ENCODE measurements at regions not wholly inside any gene's neighbourhood (a gene's known extent, or its start where the extent isn't known, plus 50 kb on each side); places are given as distances from the start of the nearest gene placed in this dataset.

DNA sequence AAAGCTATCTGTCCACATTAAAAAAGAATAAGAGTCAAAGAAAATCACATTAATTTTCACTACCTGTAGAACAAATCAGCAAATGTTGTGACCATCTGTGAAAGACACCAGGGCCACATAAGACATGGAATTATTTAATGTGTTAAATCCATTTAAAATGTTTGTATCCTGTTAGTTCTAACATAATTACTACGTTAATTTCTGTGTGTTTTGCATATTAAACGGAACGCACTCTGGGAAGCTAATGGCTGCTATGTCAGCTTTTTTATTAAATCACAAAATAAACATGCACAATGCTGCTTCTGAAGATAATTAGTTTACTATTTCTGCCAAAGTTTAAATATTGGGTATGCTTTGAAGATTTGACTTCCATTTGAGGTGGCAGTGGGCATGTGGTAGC lies 1061.2 kb downstream of the CDH11 start:
- Histone ChIP-seq H3K9me3 (ENCODE audit: control insufficient read depth, insufficient read depth, low read length) (no peaks in the 10 kb centered on the region), H3K4me3 (ENCODE audit: low read length) (no peak overlapping the region)
- no CpG with 5 or more reads among the region's 3 CpGs for WGBS (ENCODE audit: insufficient coverage, insufficient read length)

GRCh38 chr16:64058685-64059084 lies 1063.2 kb downstream of the CDH11 start:
- no peak overlapping the region for H3K27ac ChIP-seq (ENCODE audit: low read length)
- no peaks in the 10 kb centered on the region for H3K9me3 ChIP-seq (ENCODE audit: control insufficient read depth, insufficient read depth, low read length)
- DNase-seq (ENCODE audit: low read depth, low spot score) = no peak
- no peaks in the 10 kb centered on the region for H3K36me3 ChIP-seq (ENCODE audit: control insufficient read depth, insufficient read depth, low read length)
- no CpG with 5 or more reads among the region's 3 CpGs for WGBS (ENCODE audit: insufficient coverage, insufficient read length)
- H3K27me3 ChIP-seq (ENCODE audit: control insufficient read depth, insufficient read depth, low read length) = no peaks in the 10 kb centered on the region
- H3K4me3 ChIP-seq (ENCODE audit: low read length) = no peak overlapping the region
- H3K4me1 ChIP-seq (ENCODE audit: control insufficient read depth, insufficient read depth, low read length) = no peaks in the 10 kb centered on the region

More for the DNA sequence above, 1061.2 kb downstream of the CDH11 start:
- Histone ChIP-seq H3K36me3 (ENCODE audit: control insufficient read depth, insufficient read depth, low read length) (no peaks in the 10 kb centered on the region), H3K27ac (ENCODE audit: low read length) (no peak overlapping the region), H3K4me1 (ENCODE audit: control insufficient read depth, insufficient read depth, low read length) (no peaks in the 10 kb centered on the region), H3K27me3 (ENCODE audit: control insufficient read depth, insufficient read depth, low read length) (no peaks in the 10 kb centered on the region)
- DNase-seq (ENCODE audit: low read depth, low spot score) = no peak

GRCh38 chr16:64051824-64052223 lies 1070.0 kb downstream of the CDH11 start:
- Histone ChIP-seq H3K27ac (ENCODE audit: low read length) (no peak overlapping the region), H3K9me3 (ENCODE audit: control insufficient read depth, insufficient read depth, low read length) (no peaks in the 10 kb centered on the region), H3K27me3 (ENCODE audit: control insufficient read depth, insufficient read depth, low read length) (no peaks in the 10 kb centered on the region), H3K36me3 (ENCODE audit: control insufficient read depth, insufficient read depth, low read length) (no peaks in the 10 kb centered on the region), H3K4me1 (ENCODE audit: control insufficient read depth, insufficient read depth, low read length) (0 out of 2 replicates have a peak, but pooled peaks cover 2% of the 10 kb centered on the region), H3K4me3 (ENCODE audit: low read length) (no peak overlapping the region)
- DNase-seq (ENCODE audit: low read depth, low spot score) = no peak

GRCh38 chr16:64047878-64048277 lies 1074.0 kb downstream of the CDH11 start:
- Histone ChIP-seq H3K4me3 (ENCODE audit: low read length) (no peak overlapping the region), H3K4me1 (ENCODE audit: control insufficient read depth, insufficient read depth, low read length) (0 out of 2 replicates have a peak, but pooled peaks cover 2% of the 10 kb centered on the region), H3K27ac (ENCODE audit: low read length) (no peak overlapping the region), H3K9me3 (ENCODE audit: control insufficient read depth, insufficient read depth, low read length) (no peaks in the 10 kb centered on the region), H3K27me3 (ENCODE audit: control insufficient read depth, insufficient read depth, low read length) (no peaks in the 10 kb centered on the region), H3K36me3 (ENCODE audit: control insufficient read depth, insufficient read depth, low read length) (no peaks in the 10 kb centered on the region)
- no CpG with 5 or more reads among the region's 1 CpG for WGBS (ENCODE audit: insufficient coverage, insufficient read length)
- no peak for DNase-seq (ENCODE audit: low read depth, low spot score)

- no peak for DNase-seq (ENCODE audit: low read depth, low spot score)
Measured at GRCh38 chr16:64047207-64047606, 1074.7 kb downstream of the CDH11 start.

DNA sequence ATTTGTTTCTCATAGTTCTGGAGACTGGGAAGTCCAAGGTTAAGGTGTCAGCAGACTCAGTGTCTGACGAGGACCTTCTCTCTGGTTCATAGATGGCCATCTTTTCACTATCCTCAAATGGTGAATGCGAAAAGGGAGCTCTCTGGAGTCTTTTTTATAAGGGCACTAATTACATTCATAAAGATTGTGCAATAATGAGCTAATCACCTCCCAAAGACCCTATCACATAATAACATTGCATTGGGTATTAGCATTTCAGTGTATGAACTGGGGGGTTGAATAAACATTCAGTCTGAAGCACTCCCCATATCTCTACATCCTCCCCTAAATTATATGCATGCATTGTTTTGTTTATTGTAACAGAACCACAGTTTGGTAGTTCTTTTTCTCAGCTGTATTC lies 1086.5 kb downstream of the CDH11 start:
- Histone ChIP-seq H3K36me3 (ENCODE audit: control insufficient read depth, insufficient read depth, low read length) (no peaks in the 10 kb centered on the region), H3K4me3 (ENCODE audit: low read length) (no peak overlapping the region), H3K27ac (ENCODE audit: low read length) (no peak overlapping the region), H3K9me3 (ENCODE audit: control insufficient read depth, insufficient read depth, low read length) (no peaks in the 10 kb centered on the region), H3K27me3 (ENCODE audit: control insufficient read depth, insufficient read depth, low read length) (no peaks in the 10 kb centered on the region), H3K4me1 (ENCODE audit: control insufficient read depth, insufficient read depth, low read length) (no peaks in the 10 kb centered on the region)
- no peak for DNase-seq (ENCODE audit: low read depth, low spot score)
- no CpG with 5 or more reads among the region's 2 CpGs for WGBS (ENCODE audit: insufficient coverage, insufficient read length)

More at GRCh38 chr16:64047207-64047606, 1074.7 kb downstream of the CDH11 start:
- no peak overlapping the region for H3K27ac ChIP-seq (ENCODE audit: low read length)
- WGBS (ENCODE audit: insufficient coverage, insufficient read length) = no CpG with 5 or more reads among the region's 1 CpG
- H3K9me3 ChIP-seq (ENCODE audit: control insufficient read depth, insufficient read depth, low read length) = no peaks in the 10 kb centered on the region
- no peaks in the 10 kb centered on the region for H3K36me3 ChIP-seq (ENCODE audit: control insufficient read depth, insufficient read depth, low read length)
- H3K4me3 ChIP-seq (ENCODE audit: low read length) = no peak overlapping the region
- H3K4me1 ChIP-seq (ENCODE audit: control insufficient read depth, insufficient read depth, low read length) = 0 out of 2 replicates have a peak, but pooled peaks cover 2% of the 10 kb centered on the region
- no peaks in the 10 kb centered on the region for H3K27me3 ChIP-seq (ENCODE audit: control insufficient read depth, insufficient read depth, low read length)

DNA sequence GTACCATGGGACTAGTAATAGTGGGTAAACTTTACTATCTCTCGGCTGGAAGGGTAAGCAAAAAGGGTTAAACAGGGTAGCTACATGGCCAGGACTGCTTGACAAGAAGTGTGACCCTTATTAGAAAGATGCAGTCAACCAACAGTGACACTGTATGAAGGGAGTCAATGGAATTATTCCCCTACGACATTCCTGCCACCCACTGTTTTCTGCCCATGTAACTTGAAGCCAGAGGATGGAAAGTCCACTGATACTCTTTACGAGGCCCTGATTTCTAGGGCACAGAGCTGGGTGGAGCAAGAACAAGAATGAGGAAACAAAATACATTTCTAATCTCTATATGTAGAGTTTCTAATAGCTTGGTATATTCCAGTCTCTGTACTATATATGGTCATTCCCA lies 1102.5 kb downstream of the CDH11 start:
- no peak for DNase-seq (ENCODE audit: low read depth, low spot score)
- WGBS (ENCODE audit: insufficient coverage, insufficient read length) = no CpG with 5 or more reads among the region's 3 CpGs
- Histone ChIP-seq H3K4me1 (ENCODE audit: control insufficient read depth, insufficient read depth, low read length) (no peaks in the 10 kb centered on the region), H3K4me3 (ENCODE audit: low read length) (no peak overlapping the region), H3K27me3 (ENCODE audit: control insufficient read depth, insufficient read depth, low read length) (no peaks in the 10 kb centered on the region), H3K27ac (ENCODE audit: low read length) (no peak overlapping the region), H3K9me3 (ENCODE audit: control insufficient read depth, insufficient read depth, low read length) (no peaks in the 10 kb centered on the region), H3K36me3 (ENCODE audit: control insufficient read depth, insufficient read depth, low read length) (no peaks in the 10 kb centered on the region)

DNA sequence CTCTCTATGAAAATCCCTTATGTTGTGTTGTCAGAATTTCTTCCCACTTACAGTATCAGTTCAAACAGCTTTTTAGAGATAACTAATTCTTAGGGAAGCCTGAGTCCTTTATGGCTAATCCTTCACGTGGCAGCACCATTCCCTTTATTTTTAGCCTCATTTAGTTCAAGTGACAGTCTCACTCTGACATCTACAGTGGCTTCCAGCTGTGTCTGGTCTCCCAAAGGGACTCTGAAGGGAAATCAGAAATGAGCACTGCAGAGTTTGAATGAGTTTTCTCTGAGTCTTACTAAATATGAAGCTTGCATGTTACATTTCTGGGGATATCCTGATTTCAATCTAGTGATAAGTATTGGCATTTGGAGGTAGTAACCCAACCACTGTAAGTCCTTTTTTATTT lies 1104.1 kb downstream of the CDH11 start:
- Histone ChIP-seq H3K4me1 (ENCODE audit: control insufficient read depth, insufficient read depth, low read length) (no peaks in the 10 kb centered on the region), H3K4me3 (ENCODE audit: low read length) (no peak overlapping the region), H3K36me3 (ENCODE audit: control insufficient read depth, insufficient read depth, low read length) (no peaks in the 10 kb centered on the region), H3K27ac (ENCODE audit: low read length) (no peak overlapping the region), H3K9me3 (ENCODE audit: control insufficient read depth, insufficient read depth, low read length) (no peaks in the 10 kb centered on the region), H3K27me3 (ENCODE audit: control insufficient read depth, insufficient read depth, low read length) (no peaks in the 10 kb centered on the region)
- WGBS (ENCODE audit: insufficient coverage, insufficient read length) = no CpG with 5 or more reads among the region's 1 CpG
- no peak for DNase-seq (ENCODE audit: low read depth, low spot score)

- Histone ChIP-seq H3K27ac (ENCODE audit: low read length) (no peak overlapping the region), H3K4me1 (ENCODE audit: control insufficient read depth, insufficient read depth, low read length) (no peaks in the 10 kb centered on the region), H3K27me3 (ENCODE audit: control insufficient read depth, insufficient read depth, low read length) (no peaks in the 10 kb centered on the region), H3K4me3 (ENCODE audit: low read length) (no peak overlapping the region), H3K9me3 (ENCODE audit: control insufficient read depth, insufficient read depth, low read length) (no peaks in the 10 kb centered on the region), H3K36me3 (ENCODE audit: control insufficient read depth, insufficient read depth, low read length) (no peaks in the 10 kb centered on the region)
- DNase-seq (ENCODE audit: low read depth, low spot score) = no peak
- WGBS (ENCODE audit: insufficient coverage, insufficient read length) = no CpG with 5 or more reads among the region's 1 CpG
Measured at GRCh38 chr16:64013856-64014255, 1108.0 kb downstream of the CDH11 start.

DNA sequence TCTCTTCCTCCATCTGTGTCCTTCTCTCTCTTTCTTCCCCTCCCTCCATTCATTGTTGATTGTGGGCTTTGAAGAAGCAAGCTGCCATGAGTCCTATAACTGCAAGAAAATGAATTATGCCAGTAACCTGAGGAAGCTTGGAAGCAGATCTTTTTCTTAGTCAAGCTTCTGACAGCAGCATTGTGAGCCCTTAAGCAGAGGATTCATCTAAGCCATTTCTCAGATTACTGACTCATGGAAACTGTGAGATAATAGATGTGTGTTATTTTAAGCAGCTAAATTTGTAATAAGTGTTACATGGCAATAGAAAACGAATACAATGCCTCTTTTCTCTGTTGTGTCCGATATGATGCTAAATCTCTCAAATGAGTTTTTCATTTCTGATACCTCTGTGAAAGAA lies 1109.7 kb downstream of the CDH11 start:
- Histone ChIP-seq H3K9me3 (ENCODE audit: control insufficient read depth, insufficient read depth, low read length) (no peaks in the 10 kb centered on the region), H3K27me3 (ENCODE audit: control insufficient read depth, insufficient read depth, low read length) (no peaks in the 10 kb centered on the region), H3K4me3 (ENCODE audit: low read length) (no peak overlapping the region), H3K27ac (ENCODE audit: low read length) (no peak overlapping the region), H3K4me1 (ENCODE audit: control insufficient read depth, insufficient read depth, low read length) (no peaks in the 10 kb centered on the region), H3K36me3 (ENCODE audit: control insufficient read depth, insufficient read depth, low read length) (no peaks in the 10 kb centered on the region)
- DNase-seq (ENCODE audit: low read depth, low spot score) = no peak
- no CpG with 5 or more reads among the region's 2 CpGs for WGBS (ENCODE audit: insufficient coverage, insufficient read length)

- WGBS (ENCODE audit: insufficient coverage, insufficient read length) = no CpG with 5 or more reads among the region's 2 CpGs
- Histone ChIP-seq H3K4me3 (ENCODE audit: low read length) (no peak overlapping the region), H3K36me3 (ENCODE audit: control insufficient read depth, insufficient read depth, low read length) (no peaks in the 10 kb centered on the region), H3K9me3 (ENCODE audit: control insufficient read depth, insufficient read depth, low read length) (no peaks in the 10 kb centered on the region), H3K27me3 (ENCODE audit: control insufficient read depth, insufficient read depth, low read length) (no peaks in the 10 kb centered on the region), H3K27ac (ENCODE audit: low read length) (no peak overlapping the region), H3K4me1 (ENCODE audit: control insufficient read depth, insufficient read depth, low read length) (no peaks in the 10 kb centered on the region)
- DNase-seq (ENCODE audit: low read depth, low spot score) = no peak
Measured at GRCh38 chr16:64011650-64012049, 1110.2 kb downstream of the CDH11 start.
